CD4-positive, alpha-beta T cell (primary cell): ENCODE measurements at regions not wholly inside any gene's neighbourhood (a gene's known extent, or its start where the extent isn't known, plus 50 kb on each side); places are given as distances from the start of the nearest gene placed in this dataset.

ENCODE experiments used
- ATAC-seq: fragments of 200-7000 bp; cut with Tn5 transposase; one replicate; pipeline ENCODE4 v1.10.0; 2022; ENCODE audit warnings: mild to moderate bottlenecking; ENCODE audit not compliant: poor library complexity
- CTCF ChIA-PET: fragments of 350-600 bp; sonication (Branson Sonifier 250); formaldehyde crosslinking; loops from one replicate; lab custom pipeline; 2021; ENCODE audit warnings: antibody characterized with exemption, inconsistent platforms; lab: Charles Lee
- POLR2A ChIA-PET: fragments of 350-600 bp; sonication (Branson Sonifier 250); formaldehyde crosslinking; loops from one replicate; lab custom pipeline; 2021; ENCODE audit warnings: antibody characterized with exemption, inconsistent platforms; lab: Charles Lee
- DNase-seq, 14 experiments: peaks; one replicate each; pipeline ENCODE4 v3.0.0-alpha.2; 2013 to 2020; ENCODE audit warnings: mixed read lengths in 2 of 14
- H3K27ac ChIP-seq, 2 donors: one replicate each; pipeline versions ENCODE4 v1.5.1 to v1.7.0; 2013; ENCODE audit warnings: low read length in 2 of 2, low read depth in 1 of 2, mild to moderate bottlenecking in 1 of 2
- H3K27me3 ChIP-seq, 2 experiments: 1 replicate in 1 of 2; 2 replicates in 1 of 2; pipeline versions ENCODE4 v1.6.1 to v1.7.0; 2013; ENCODE audit warnings: low read length in 2 of 2, control low read depth in 1 of 2, mild to moderate bottlenecking in 1 of 2, moderate library complexity in 1 of 2; ENCODE audit not compliant: insufficient read depth in 2 of 2, control insufficient read depth in 1 of 2
- H3K36me3 ChIP-seq: one replicate; pipeline ENCODE4 v1.6.1; 2013; ENCODE audit warnings: low read length, control low read depth; ENCODE audit not compliant: insufficient read depth
- H3K4me1 ChIP-seq: one replicate; pipeline ENCODE4 v1.6.1; 2013; ENCODE audit warnings: low read length, control low read depth; ENCODE audit not compliant: insufficient read depth
- H3K4me3 ChIP-seq: one replicate; pipeline ENCODE4 v1.5.1; 2013; ENCODE audit warnings: mild to moderate bottlenecking, low read length, moderate library complexity
- H3K9me3 ChIP-seq, 2 experiments: 1 replicate in 1 of 2; 2 replicates in 1 of 2; pipeline versions ENCODE4 v1.6.1 to v1.7.0; 2013; ENCODE audit warnings: low read length in 2 of 2, mild to moderate bottlenecking in 2 of 2, control low read depth in 1 of 2, moderate library complexity in 1 of 2; ENCODE audit not compliant: control insufficient read depth in 1 of 2, insufficient read depth in 1 of 2
- H3K27ac Mint-ChIP-seq: one replicate; pipeline ENCODE4 v1.8.0; 2020; ENCODE audit warnings: mixed read lengths
- H3K27me3 Mint-ChIP-seq: one replicate; pipeline ENCODE4 v1.8.0; 2021; ENCODE audit warnings: mixed read lengths
- H3K36me3 Mint-ChIP-seq: one replicate; pipeline ENCODE4 v1.8.0; 2021; ENCODE audit warnings: low read depth, mixed read lengths
- H3K4me1 Mint-ChIP-seq: one replicate; pipeline ENCODE4 v1.8.0; 2021; ENCODE audit warnings: low read depth, mixed read lengths
- H3K4me3 Mint-ChIP-seq: one replicate; pipeline ENCODE4 v1.8.0; 2020; ENCODE audit warnings: mild to moderate bottlenecking, mixed read lengths
- H3K9me3 Mint-ChIP-seq: one replicate; pipeline ENCODE4 v1.8.0; 2020; ENCODE audit warnings: mixed read lengths
- intact Hi-C, 2 experiments: fragments of 100-400 bp; cut with DNase I in 1 of 2; cut with micrococcal nuclease in 1 of 2; formaldehyde crosslinking; loops; one replicate each; pipeline versions ENCODE4 v1.15.1 to v1.9.0; 2023 to 2025; cut with DNase I, micrococcal nuclease
- TF ChIP-seq, protein P1 (sequence below): fragments of 200-600 bp; IDR thresholded peaks from one replicate; pipeline ENCODE4 v1.8.0; 2022; ENCODE audit warnings: antibody characterized with exemption, mild to moderate bottlenecking

DNA sequence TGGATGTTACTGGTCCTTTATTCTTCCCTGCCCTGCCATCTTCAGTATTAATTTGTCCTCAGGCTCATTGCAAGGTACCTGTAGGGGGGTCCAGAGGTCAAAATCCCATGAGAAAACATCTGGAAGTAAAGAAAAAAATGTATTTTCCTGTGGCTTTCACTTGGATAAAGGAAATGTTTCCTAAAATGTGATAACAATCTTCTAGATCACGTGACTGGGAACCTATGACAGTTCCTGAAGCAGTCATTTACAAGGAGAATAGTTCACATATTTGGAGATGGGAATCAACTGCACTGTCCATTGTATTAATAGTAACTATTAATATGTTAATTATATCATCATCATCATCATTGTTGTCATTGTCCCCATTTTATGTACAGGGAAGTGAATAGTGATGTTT is 915.1 kb upstream of the EEF2KMT start:
- H3K27ac Mint-ChIP-seq: no peak overlapping the region
- H3K9me3 ChIP-seq: no peaks in the 10 kb centered on the region
- no peaks in the 10 kb centered on the region for H3K36me3 ChIP-seq
- POLR2A ChIA-PET: no interaction called here
- intact Hi-C loops: no loop called here
- no peaks in the 10 kb centered on the region for H3K4me1 Mint-ChIP-seq
- no peak overlapping the region for H3K27ac ChIP-seq
- H3K4me3 ChIP-seq: no peak overlapping the region
- no peak overlapping the region for H3K4me3 Mint-ChIP-seq
- DNase-seq (no peak), ATAC-seq (no peak)
- peaks cover 5% of the 10 kb centered on the region for H3K27me3 Mint-ChIP-seq
- TF ChIP-seq, protein P1, sequence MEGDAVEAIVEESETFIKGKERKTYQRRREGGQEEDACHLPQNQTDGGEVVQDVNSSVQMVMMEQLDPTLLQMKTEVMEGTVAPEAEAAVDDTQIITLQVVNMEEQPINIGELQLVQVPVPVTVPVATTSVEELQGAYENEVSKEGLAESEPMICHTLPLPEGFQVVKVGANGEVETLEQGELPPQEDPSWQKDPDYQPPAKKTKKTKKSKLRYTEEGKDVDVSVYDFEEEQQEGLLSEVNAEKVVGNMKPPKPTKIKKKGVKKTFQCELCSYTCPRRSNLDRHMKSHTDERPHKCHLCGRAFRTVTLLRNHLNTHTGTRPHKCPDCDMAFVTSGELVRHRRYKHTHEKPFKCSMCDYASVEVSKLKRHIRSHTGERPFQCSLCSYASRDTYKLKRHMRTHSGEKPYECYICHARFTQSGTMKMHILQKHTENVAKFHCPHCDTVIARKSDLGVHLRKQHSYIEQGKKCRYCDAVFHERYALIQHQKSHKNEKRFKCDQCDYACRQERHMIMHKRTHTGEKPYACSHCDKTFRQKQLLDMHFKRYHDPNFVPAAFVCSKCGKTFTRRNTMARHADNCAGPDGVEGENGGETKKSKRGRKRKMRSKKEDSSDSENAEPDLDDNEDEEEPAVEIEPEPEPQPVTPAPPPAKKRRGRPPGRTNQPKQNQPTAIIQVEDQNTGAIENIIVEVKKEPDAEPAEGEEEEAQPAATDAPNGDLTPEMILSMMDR: no peak
- H3K9me3 Mint-ChIP-seq: peaks cover 8% of the 10 kb centered on the region
- no peaks in the 10 kb centered on the region for H3K36me3 Mint-ChIP-seq
- H3K4me1 ChIP-seq: no peaks in the 10 kb centered on the region
- no peaks in the 10 kb centered on the region for H3K27me3 ChIP-seq
- CTCF ChIA-PET: no interaction called here

DNA sequence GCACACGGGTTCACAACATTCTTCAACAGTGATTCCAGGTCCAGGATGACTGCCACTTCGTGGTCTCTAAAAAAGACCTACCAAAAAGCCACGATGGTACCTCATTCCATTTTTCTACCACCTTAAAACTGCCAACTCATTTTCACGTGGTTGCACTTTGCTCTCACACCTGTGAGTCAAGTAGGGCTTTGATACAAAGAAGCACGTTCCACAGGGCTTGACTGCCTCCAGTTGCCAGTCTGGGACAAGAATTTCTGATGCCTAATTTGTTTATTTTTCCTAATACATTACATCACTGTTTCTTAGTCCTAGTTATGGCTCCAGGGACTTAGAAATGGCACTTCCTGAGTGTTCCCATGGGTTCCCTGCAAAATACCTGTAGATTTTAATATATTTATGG is 911.6 kb upstream of the EEF2KMT start:
- no peaks in the 10 kb centered on the region for H3K36me3 Mint-ChIP-seq
- H3K4me3 Mint-ChIP-seq: no peak overlapping the region
- Histone ChIP-seq H3K4me1 (no peaks in the 10 kb centered on the region), H3K36me3 (no peaks in the 10 kb centered on the region), H3K4me3 (no peak overlapping the region), H3K9me3 (no peaks in the 10 kb centered on the region), H3K27me3 (no peaks in the 10 kb centered on the region), H3K27ac (no peak overlapping the region)
- TF ChIP-seq, protein P1: no peak
- H3K27ac Mint-ChIP-seq: no peak overlapping the region
- ChIA-PET CTCF (no interaction called here), POLR2A (no interaction called here)
- ATAC-seq (no peak), DNase-seq (no peak)
- H3K4me1 Mint-ChIP-seq: no peaks in the 10 kb centered on the region
- intact Hi-C loops: no loop called here
- peaks cover 5% of the 10 kb centered on the region for H3K9me3 Mint-ChIP-seq
- H3K27me3 Mint-ChIP-seq: no peaks in the 10 kb centered on the region

DNA sequence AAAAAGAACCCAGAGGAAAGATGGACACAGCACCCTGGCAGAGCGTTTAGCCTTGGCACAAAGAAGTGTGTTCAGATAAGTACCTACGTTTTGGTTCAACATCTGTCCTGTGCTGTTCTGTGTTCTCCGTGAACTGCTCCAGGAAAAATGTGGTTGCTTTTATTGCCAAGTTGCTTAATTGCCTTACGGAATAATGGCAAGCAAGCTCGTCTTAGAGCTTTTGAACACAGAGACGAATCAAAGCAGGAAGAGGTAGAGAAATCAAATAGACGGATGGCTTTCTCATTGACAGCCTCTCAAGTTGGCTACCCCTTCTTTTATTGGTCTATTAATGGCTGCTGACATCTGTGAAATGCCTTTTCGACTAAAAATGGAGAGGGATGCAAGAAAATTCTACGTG is 911.1 kb upstream of the EEF2KMT start:
- ChIA-PET POLR2A (no interaction called here), CTCF (no interaction called here)
- Histone ChIP-seq H3K9me3 (no peaks in the 10 kb centered on the region), H3K4me3 (no peak overlapping the region), H3K27me3 (no peaks in the 10 kb centered on the region), H3K4me1 (no peaks in the 10 kb centered on the region), H3K36me3 (no peaks in the 10 kb centered on the region), H3K27ac (no peak overlapping the region)
- Mint-ChIP-seq H3K4me3 (no peak overlapping the region), H3K36me3 (no peaks in the 10 kb centered on the region), H3K9me3 (peaks cover 4% of the 10 kb centered on the region), H3K4me1 (no peaks in the 10 kb centered on the region), H3K27ac (no peak overlapping the region), H3K27me3 (no peaks in the 10 kb centered on the region)
- intact Hi-C loops: no loop called here
- ATAC-seq: no peak
- TF ChIP-seq, protein P1: no peak
- no peak for DNase-seq
